GM18511 (cell line): ENCODE measurements at regions not wholly inside any gene's neighbourhood (a gene's known extent, or its start where the extent isn't known, plus 50 kb on each side); places are given as distances from the start of the nearest gene placed in this dataset.

Experiments
- ATAC-seq: cut with Tn5 transposase; IDR thresholded peaks from one replicate; pipeline ENCODE4 v1.9.1; 2021; ENCODE audit warnings: mild to moderate bottlenecking, moderate library complexity; ENCODE audit not compliant: unreplicated experiment

DNA sequence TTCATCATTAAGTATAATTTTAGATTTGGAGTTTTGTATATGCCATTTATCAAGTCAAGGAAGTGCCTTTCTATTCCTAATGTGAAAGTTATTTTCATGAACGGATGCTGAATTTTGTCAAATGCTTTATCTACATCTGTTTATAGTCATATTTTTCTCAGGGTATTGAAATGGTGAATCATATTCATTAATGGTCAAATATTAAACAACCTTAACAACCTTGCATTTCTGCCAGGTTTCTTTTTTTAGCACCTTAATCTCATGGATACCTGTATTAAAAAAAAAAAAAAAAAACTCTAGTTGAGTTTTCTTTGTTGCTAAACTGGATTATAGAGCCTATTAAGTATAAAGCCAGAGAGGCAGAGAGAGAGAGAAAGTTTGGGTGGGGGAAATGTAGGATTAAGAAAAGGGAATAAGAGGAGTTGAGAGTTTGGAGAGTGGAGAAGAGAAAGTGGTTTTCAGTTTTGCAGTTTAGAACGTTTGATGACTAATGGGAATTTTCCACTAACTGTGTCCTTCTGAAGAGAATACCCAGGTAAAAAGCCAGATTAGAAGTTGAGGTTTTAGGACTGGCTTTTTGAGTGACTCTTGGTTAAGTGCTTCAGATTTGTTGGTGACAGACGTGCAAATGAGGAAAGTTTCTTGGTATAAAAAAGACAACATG lies 305.0 kb downstream of the HLX start:
- ATAC-seq, result no peak

DNA sequence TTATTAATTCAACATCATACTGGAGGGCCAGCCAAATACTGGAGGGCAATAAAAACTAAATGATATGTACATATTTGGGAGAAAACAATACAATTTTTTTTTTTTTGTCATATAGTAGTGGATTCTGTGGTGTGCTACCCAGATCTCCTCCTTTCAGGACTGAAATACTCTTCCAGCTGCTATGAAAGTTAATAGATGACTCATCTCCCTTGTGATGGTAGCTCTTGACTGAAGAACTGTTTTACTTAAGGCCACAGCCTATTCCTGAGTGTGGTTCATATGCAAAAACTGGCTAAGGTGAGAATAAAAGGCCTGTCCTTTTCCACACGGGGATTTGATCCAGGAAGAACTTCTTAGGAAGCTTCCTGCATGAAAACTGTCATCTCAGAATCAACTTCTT lies 307.9 kb downstream of the HLX start:
- peak; percentile 46 for ATAC-seq

DNA sequence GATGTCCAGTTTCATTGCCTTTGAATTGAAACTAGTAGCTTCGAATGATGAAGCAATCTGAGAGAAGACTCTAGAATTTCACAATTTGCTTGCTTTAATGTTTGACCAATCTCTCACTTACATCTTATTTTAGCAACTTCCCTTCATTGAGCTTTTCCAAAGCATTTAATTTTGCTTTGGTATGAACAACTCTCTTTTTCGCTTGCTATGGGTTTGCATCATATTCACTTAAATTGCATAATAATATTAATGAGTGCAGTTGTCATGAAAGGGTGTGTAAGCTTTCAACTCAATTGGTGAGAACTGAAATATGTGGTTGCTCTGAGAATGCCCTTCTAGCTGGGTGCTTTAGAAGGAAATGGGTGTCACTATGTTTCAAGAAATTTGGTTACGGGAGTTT lies 309.2 kb downstream of the HLX start:
- no peak for ATAC-seq

DNA sequence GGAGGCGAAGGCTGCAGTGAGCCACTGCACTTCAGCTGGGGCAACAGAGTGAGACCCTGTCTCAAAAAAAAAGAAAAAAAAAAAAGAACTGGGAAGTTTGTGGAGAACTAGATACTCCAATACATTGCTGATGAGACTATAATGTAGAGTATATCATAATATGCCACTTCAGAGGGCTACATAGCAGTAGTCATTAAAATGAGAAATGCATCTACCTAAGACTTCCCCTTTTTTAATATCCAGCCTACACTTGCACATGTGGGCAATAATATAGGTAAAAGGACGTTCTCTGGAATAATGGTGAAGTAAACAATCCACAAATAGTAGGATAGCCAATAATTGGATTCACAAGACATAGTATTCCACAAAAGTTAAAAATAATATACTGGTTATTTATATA lies 311.0 kb downstream of the HLX start:
- ATAC-seq, result no peak

DNA sequence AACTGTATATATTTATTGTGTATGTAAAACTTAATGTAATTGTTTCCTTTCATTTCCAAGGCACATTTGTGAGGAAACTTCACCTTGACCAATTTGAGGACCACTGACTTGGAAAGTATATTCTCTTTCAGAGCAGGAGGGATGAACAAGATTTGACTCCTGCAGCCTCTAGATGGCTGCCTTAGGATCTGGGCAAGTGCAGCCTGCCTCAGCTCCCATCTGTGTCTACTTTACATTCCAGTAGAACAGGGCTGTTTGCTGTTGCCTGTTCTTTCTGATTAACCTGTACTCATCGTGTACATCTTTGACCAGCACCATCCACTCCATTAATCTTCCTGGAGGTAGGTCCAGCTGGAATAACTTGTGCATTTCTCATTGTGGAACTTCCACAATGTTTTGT lies 312.8 kb downstream of the HLX start:
- ATAC-seq, result no peak

DNA sequence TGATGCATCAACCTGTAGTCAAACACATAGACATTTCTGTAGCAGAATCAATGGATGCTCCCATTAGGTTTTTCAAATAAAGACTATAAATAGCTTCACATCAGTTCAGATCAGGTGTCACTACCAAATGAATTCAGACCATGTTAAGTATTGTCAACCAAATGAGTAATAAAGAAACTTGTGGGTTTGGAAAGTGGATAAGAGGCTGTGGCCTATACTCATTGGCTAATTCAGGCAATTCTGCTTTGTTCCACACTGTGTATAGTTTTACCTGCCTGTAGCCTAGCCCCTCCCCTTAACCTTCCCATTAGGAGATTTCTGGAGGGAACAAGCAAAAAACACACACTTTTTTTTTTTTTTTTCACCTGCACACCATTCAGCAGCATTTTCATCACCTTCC lies 321.2 kb downstream of the HLX start:
- no peak for ATAC-seq

DNA sequence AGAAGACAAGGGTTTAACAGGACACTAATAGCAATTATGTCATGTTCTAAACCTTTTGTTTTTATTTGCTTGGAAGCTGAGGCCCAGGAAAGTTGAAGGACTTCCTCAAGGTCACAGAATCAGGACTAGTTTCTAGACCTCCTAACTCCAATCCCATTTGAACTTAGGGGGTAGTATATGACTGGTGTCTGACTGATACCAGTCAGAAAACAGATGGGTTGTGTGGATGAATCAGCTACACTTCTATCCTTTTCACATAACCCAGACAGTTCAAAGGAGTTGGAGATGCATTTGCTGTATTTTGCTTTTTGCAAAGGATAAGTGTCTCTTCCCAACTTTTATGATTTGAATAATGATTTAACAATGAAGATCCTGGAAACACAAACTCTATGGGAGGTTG lies 322.5 kb downstream of the HLX start:
- ATAC-seq, result no peak

DNA sequence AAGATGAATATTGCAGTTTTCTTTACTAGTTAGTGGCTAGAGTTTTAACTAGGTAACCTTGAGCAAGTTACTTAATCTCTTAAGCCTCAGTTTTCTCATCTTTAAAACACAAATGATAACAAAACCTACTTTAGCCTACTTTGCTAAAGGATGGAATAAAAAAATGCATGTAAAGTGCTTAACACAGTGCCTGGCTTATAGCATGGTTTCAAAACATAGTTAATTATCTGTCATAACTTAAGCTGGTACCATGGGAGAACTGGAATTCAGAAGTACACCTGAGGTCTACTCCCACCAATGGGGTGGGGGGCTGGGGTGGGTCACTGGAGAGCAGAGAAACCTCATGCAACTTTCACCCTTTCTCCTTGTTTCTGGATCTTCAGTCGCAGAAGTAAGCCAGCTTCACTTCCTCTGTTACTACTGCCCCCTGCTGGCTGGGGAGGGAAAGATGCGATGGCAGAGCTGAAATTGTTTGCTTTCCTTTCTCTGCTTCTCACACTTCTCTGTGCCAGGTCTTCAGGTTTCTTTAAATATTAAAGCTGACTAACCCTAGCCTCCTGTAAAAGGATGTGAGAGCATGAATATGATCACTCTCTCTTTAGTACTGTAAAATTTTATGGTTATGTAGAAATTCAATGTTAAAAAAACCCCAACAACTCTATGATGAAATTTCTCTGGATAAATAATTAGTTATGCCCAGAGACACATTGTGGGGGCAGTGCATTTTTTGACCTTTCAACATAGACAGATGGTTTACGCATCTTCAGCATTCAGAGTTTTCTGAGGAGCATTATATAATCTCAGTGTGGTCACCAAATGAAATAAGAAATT lies 324.2 kb downstream of the HLX start:
- ATAC-seq, result peak; percentile 80

DNA sequence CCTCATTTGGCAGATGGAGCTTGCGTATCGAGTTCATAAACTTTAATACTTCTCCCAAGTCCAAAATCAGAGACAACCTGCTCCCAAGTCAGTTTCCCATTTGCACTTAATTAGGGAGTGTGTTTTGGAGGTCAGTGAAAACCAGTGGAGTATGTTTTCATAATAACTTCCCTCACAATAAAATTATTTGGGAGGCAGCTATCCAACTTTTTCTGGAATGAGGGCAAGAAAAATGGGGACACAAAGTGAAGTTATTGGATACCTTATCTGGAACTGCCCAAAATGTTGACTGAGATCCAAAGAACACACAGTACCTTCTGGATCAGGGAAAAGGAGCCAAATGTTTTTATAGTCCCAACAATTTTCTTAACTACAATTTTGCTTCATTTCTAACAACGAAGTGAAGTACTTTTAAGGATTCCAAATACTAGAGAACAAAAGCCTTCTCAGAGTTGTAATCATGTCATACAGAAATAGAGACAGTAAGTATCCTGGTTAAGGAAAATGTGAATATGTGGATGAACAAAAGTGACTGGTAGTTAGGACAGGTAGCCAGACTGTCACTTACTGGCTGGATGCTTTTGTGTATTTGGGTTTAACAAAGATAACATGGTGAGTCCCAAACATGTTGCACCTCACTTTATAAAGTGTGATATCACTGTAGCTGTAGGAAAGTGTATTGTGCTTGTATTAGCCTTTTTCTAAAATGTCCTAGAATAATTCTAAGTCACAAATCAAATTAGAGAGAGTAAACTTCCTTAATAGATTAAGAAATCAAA lies 325.0 kb downstream of the HLX start:
- no peak for ATAC-seq

DNA sequence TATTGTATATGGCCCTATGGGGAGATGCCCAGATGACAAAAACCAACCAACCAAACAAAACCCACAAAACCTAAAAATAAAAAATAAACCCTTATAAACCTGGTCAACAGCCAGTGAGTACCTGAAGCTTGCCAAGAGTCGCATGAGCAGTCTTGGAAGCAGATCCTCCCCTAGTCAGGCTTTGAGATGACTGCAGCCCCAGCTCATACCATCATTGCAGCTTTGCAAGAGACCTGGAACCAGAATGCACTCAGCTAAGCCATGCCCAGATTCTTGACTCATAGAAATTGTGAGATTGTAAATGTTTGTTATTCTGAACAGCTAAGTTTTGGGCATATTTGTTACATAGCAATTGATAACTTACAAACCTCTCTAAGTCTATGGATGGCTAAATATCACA lies 326.8 kb downstream of the HLX start:
- ATAC-seq, result no peak

DNA sequence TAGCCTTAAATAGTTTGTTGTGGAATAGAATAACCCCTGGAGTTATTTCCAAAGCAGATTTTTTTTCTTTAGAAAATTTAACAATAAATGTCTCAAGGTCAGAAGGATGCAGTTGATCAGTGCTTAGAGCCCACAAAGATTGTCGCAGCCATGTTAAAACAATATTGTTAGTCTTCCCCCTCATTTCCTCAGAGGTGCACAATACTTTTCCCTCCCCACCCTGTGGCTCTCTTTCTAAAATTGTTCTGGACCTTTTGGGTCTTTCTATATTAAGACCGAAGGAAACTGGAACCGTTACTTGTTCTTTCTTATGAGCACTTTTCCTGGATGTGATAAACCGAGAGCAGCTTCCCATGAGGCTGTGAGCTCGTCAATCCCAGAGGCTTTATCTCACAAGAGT lies 333.7 kb downstream of the HLX start:
- no peak for ATAC-seq

DNA sequence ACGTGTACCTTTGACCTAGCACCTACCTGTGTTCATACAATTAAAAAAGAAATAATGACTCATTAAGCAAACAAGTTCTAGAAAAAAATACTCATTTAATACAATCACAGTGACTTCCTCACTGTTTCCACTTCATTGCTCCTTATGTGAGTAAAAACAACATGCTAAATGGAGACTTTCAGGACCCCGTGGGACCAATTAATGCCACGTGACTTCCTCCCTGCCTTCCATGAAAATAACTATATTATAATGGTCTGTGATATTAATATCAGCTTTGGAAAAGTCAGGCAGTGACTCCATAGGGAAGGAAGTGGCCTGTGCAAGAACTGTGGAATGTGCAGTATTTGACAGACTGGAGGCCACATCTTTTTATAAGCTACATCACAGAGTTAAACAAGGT lies 337.8 kb downstream of the HLX start:
- ATAC-seq, result no peak

DNA sequence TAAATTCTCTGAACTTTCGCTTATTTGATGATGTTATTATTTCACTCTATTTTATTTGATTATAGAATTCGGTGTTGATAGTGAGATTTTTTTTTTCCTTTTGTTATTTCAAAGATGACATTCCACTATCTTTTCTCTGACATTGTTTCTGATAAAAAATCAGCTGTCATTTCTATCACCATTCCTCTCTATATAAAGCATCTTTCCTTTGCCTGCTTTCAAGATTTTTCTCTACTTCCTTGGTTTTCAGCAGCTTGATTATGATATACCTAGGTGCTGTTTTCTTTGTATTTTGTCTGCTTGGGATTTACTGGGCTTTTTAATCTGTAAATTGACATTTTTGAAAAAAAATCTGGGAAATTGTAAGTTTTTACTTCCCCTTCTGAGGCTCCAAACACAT lies 344.0 kb downstream of the HLX start:
- ATAC-seq, result no peak

DNA sequence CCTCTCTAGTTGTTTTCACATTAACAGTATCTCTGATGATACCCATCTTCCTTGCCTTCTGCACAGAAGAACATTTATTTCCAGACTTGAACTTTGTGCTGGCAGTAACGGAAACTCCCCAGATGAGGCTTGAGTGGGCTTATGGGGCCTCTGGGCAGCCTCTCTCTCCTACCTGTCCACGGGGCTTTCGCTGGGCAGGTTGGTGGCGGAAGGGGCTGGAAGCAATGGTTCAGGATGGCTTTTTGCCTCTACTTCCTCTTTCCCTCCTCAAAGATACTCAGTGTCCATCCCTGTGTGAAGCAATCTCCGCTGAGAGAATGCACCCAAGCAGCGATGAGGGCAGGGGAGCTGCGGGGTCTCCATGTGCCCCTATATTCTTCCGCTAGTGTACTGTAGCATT lies 348.2 kb downstream of the HLX start:
- ATAC-seq, result no peak

DNA sequence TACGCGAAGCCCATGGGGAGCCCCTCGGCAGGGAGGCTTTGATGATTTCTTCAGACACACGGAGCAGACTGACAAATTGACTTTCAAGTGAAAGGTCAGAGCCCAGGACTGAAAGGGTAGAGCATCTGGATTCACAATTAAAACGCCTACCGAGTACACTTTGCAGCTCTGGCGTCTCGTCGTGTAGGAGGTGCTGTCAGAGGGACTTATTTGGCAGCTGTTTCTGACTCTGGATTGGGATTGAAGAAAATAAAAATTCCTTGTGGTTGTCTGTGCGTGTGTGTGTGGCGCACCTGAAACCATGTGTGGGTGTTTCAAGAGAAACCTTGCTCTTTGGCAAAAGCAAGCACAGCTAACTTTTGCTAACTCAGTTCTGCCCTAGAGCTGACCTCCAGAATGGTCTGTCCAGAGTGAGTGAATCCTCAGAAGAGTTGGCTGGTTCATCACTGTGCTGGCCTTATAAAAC lies 348.7 kb downstream of the HLX start:
- ATAC-seq, result no peak

DNA sequence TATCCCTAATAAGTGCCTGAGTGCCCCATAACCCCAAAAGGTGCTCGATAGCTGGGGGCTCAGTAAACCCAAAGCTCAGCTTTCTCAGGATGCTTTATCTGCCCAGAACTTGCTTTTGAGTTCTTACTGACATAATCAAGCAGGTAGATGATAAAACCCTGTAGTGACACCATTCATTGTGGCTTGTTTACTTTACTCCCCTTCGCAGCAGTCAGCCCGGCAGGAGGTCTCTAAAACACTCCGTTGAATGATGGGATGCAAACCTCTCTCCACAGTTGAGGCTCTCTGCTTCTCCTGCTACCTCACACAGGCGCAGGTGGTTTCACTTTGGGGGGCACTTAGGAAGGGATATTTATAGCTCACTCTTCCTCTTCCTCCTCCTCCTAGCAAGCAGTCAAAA lies 349.4 kb downstream of the HLX start:
- no peak for ATAC-seq

DNA sequence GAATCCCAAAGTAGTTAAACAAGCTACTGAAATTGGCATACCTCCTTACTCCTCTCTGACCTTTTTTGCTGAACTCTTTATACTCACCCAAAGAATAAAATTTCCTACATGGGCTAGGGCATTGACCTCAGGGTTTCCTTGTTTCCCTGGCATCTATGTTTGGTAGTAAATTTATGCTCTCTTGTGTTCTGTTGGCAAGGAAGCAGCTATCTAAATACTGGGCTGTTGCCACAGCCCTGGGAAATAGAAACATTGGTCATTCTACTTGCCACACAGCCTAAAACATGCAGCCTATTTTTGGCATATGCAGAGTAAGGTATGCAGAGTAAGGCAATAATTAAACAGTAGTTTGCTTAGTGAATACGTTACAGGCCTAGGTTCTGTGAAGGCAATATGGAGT lies 351.4 kb downstream of the HLX start:
- no peak for ATAC-seq

DNA sequence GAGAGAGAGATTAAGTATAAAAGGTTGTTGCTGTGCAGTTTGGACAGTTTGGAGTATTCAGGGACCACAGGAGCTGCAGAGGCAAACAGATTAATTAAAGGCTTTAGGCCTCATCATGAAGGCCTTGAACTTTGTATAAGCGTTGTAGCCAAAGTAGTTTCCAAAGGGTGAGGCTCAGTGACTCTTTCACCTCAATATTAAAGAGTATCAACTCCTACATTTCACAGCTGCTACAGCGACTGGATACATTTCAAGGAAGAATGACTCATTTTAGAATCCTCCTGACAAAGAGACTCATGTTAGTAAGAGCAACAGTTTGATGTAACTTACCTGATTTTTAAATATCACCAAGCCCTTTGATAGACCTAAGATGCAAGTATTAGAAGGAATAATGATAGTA lies 355.5 kb downstream of the HLX start:
- ATAC-seq, result no peak

DNA sequence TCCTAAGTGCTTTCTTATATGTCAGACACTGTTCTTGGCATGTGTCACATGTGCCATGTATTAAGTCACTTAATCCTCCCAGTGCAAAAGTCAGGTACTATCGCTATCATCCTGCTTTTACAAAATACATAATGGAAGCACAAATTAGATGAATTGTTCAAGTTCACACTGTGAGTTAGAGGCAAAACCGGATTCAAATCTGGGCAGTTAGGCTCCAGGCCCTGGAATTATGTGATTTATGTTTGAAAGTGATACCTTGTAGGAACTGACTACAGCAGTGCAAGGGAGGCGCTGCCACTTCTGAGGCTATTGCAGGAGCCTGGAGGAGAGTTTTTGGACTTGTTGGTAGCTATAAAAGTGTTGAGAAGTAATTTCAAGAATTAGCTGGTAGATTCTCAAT lies 358.3 kb downstream of the HLX start:
- ATAC-seq, result no peak

DNA sequence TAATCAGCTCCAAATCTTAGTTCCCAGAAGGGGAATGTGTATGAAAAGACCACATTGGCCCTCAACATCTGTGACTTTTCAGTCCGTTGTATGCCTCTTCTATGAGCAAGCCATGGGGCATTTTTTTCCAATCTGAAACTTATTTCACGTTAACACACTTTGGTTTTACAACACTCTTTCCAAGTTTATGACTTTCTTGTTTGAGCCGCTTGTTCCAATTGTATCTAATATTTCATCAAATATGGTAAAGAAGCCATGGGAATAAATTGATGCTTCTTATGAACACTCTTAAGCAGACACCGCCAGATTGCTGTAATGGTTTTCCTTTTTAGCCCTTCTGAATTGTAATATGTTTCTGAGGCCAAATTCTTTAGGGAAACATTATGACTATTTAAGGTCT lies 359.9 kb downstream of the HLX start:
- ATAC-seq, result no peak

DNA sequence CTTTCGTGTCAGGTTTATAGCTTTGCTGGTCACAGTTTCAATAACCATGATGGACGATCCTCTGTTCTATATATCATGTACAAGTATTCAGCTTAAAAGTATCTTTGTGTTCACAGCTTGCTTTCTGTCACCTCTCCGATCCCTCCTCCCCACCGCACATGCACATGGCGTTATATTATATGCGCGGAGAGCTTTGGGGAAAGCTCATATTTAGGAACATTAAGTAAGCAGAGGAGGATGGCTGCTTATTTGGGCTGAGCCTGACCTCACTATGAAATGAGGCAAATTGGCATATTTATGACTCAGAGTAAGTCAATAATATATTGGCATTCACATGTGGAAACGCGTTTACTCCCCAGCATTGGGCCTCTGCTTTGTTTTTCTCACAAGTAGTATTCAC lies 360.5 kb downstream of the HLX start:
- no peak for ATAC-seq

DNA sequence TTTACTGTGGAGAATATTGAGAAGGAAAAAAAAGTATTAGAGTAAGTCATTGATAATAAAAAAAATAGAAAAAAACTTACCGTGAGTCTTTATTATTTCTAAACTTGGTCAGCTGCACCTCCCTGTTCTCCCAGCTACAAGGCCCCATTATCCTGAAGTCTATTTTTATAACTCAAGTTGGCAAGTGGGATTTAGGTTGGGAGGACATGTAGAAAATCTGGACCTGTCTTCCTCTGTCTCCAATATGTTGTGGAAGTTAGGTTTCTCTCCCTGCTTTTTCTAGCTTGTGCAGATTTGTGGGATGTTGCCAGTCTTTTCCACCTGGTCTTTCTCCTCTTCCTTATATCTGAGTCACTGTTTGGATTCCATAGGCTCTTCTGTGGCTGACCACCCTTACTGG lies 361.4 kb downstream of the HLX start:
- no peak for ATAC-seq
